Loucy (cell line): ENCODE measurements at regions not wholly inside any gene's neighbourhood (a gene's known extent, or its start where the extent isn't known, plus 50 kb on each side); places are given as distances from the start of the nearest gene placed in this dataset.
"Not testable (repeated sequence)": the region's sequence is repeated elsewhere in the genome, so short reads cannot be mapped to it uniquely, and the experiment has no call there.

Experiments used
- H2AFZ ChIP-seq: fragments of 200-600 bp; sonication (generic); 2 replicates; pipeline ENCODE4 v1.6.0; 2016; ENCODE audit warnings: antibody characterized with exemption, mild to moderate bottlenecking, low read length, moderate library complexity
- H3F3A ChIP-seq: fragments of 200-600 bp; 2 replicates; pipeline ENCODE4 v1.6.0; 2016; ENCODE audit warnings: antibody characterized with exemption, low read depth, mild to moderate bottlenecking
- H3K27me3 ChIP-seq: fragments of 200-600 bp; sonication (generic); 2 replicates; pipeline ENCODE4 v1.6.1; 2014; ENCODE audit warnings: low read length, mild to moderate bottlenecking; ENCODE audit not compliant: insufficient read depth, poor library complexity, severe bottlenecking
- H3K36me3 ChIP-seq: fragments of 200-600 bp; sonication (generic); 2 replicates; pipeline ENCODE4 v1.6.1; 2016; ENCODE audit warnings: low read length; ENCODE audit not compliant: insufficient read depth
- H3K4me1 ChIP-seq: fragments of 200-600 bp; sonication (generic); 2 replicates; pipeline ENCODE4 v1.5.1; 2014; ENCODE audit warnings: low read length, mild to moderate bottlenecking; ENCODE audit not compliant: insufficient read depth, poor library complexity, severe bottlenecking
- H3K4me2 ChIP-seq: fragments of 200-600 bp; sonication (generic); 2 replicates; pipeline ENCODE4 v1.6.0; 2014; ENCODE audit warnings: antibody characterized with exemption, low read length, low read depth, mild to moderate bottlenecking; ENCODE audit not compliant: poor library complexity, severe bottlenecking
- H3K4me3 ChIP-seq: fragments of 200-600 bp; sonication (generic); 2 replicates; pipeline ENCODE4 v1.5.1; 2014; ENCODE audit warnings: low read length, mild to moderate bottlenecking, mixed read lengths; ENCODE audit not compliant: poor library complexity, severe bottlenecking
- H3K79me2 ChIP-seq: fragments of 200-600 bp; sonication (generic); 2 replicates; pipeline ENCODE4 v1.6.1; 2014; ENCODE audit warnings: low read length; ENCODE audit not compliant: insufficient read depth
- H3K9ac ChIP-seq: fragments of 200-600 bp; sonication (generic); 2 replicates; pipeline ENCODE4 v1.6.0; 2014; ENCODE audit warnings: mild to moderate bottlenecking, low read depth, low read length, moderate library complexity; ENCODE audit not compliant: poor library complexity, severe bottlenecking
- H3K9me2 ChIP-seq: fragments of 200-600 bp; sonication (generic); replicated peaks from 2 replicates; pipeline ENCODE4 v1.6.1; 2016; ENCODE audit warnings: low read depth, low read length, mixed read lengths
- H3K9me3 ChIP-seq: fragments of 200-600 bp; sonication (generic); 2 replicates; pipeline ENCODE4 v1.6.1; 2014; ENCODE audit warnings: mild to moderate bottlenecking, antibody characterized with exemption, low read length, low read depth; ENCODE audit not compliant: insufficient read depth
- H4K20me1 ChIP-seq: fragments of 200-600 bp; sonication (generic); 2 replicates; pipeline ENCODE4 v1.6.0; 2014; ENCODE audit warnings: antibody characterized with exemption, low read length, mild to moderate bottlenecking; ENCODE audit not compliant: insufficient read depth, poor library complexity, severe bottlenecking
- EZH2phosphoT487 ChIP-seq: fragments of 200-600 bp; IDR thresholded peaks from 2 replicates; pipeline ENCODE4 v1.6.1; 2018; ENCODE audit warnings: antibody characterized with exemption, mild to moderate bottlenecking, moderate library complexity, borderline replicate concordance
- TF ChIP-seq, protein P1 (sequence below): fragments of 200-600 bp; sonication (generic); conservative IDR thresholded peaks from 2 replicates; pipeline ENCODE4 v1.5.1; 2014; ENCODE audit warnings: mild to moderate bottlenecking, antibody characterized with exemption, low read length

DNA sequence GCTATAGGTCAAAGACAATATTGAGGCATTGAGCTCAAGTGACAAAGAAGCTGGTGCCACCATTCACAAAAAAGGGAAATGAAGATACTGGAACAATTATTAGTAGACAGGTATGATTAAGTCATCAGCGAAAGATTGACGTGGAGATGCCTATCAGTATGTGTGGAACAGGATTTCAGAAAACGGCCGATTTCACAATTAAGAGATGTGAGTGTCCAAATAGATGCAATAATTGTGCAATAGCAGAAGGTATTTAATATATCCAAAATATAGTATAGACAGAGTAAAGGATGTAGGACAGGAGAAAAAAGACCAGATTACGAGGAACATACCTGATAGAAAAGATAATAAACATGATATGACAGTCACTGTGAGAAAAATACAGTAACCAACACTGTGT, 433.1 kb downstream of the C12orf50 start:
- no peaks in the 10 kb centered on the region for H4K20me1 ChIP-seq
- no peak overlapping the region for H3K4me2 ChIP-seq
- H2AFZ ChIP-seq: no peak overlapping the region
- no peaks in the 10 kb centered on the region for H3K4me1 ChIP-seq
- H3K36me3 ChIP-seq: no peaks in the 10 kb centered on the region
- no peak for TF ChIP-seq EZH2phosphoT487
- TF ChIP-seq, protein P1, sequence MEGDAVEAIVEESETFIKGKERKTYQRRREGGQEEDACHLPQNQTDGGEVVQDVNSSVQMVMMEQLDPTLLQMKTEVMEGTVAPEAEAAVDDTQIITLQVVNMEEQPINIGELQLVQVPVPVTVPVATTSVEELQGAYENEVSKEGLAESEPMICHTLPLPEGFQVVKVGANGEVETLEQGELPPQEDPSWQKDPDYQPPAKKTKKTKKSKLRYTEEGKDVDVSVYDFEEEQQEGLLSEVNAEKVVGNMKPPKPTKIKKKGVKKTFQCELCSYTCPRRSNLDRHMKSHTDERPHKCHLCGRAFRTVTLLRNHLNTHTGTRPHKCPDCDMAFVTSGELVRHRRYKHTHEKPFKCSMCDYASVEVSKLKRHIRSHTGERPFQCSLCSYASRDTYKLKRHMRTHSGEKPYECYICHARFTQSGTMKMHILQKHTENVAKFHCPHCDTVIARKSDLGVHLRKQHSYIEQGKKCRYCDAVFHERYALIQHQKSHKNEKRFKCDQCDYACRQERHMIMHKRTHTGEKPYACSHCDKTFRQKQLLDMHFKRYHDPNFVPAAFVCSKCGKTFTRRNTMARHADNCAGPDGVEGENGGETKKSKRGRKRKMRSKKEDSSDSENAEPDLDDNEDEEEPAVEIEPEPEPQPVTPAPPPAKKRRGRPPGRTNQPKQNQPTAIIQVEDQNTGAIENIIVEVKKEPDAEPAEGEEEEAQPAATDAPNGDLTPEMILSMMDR: no peak
- no peak overlapping the region for H3K9ac ChIP-seq
- no peaks in the 10 kb centered on the region for H3K9me3 ChIP-seq
- H3K9me2 ChIP-seq: no peaks in the 10 kb centered on the region
- H3F3A ChIP-seq: no peaks in the 10 kb centered on the region
- no peaks in the 10 kb centered on the region for H3K79me2 ChIP-seq
- H3K27me3 ChIP-seq: no peaks in the 10 kb centered on the region
- no peak overlapping the region for H3K4me3 ChIP-seq

GRCh38 chr12:87585882-87586557, 443.2 kb downstream of the C12orf50 start:
- Histone ChIP-seq H3K4me2 (no peak overlapping the region), H3K9me2 (no peaks in the 10 kb centered on the region), H2AFZ (no peak overlapping the region), H3K9ac (no peak overlapping the region), H3F3A (no peaks in the 10 kb centered on the region), H3K4me1 (no peaks in the 10 kb centered on the region), H3K9me3 (no peaks in the 10 kb centered on the region), H3K79me2 (no peaks in the 10 kb centered on the region), H3K27me3 (no peaks in the 10 kb centered on the region), H3K4me3 (no peak overlapping the region), H4K20me1 (no peaks in the 10 kb centered on the region), H3K36me3 (no peaks in the 10 kb centered on the region)
- no peak for TF ChIP-seq EZH2phosphoT487
- TF ChIP-seq, protein P1: no peak

GRCh38 chr12:87579091-87579490, 450.1 kb downstream of the C12orf50 start:
- H3K79me2 ChIP-seq, H3K4me3 ChIP-seq, H3K36me3 ChIP-seq, H3K4me1 ChIP-seq, H3F3A ChIP-seq, H3K4me2 ChIP-seq, H3K27me3 ChIP-seq, H3K9ac ChIP-seq, H4K20me1 ChIP-seq, H3K9me2 ChIP-seq, H3K9me3 ChIP-seq, H2AFZ ChIP-seq: not testable (repeated sequence)

DNA sequence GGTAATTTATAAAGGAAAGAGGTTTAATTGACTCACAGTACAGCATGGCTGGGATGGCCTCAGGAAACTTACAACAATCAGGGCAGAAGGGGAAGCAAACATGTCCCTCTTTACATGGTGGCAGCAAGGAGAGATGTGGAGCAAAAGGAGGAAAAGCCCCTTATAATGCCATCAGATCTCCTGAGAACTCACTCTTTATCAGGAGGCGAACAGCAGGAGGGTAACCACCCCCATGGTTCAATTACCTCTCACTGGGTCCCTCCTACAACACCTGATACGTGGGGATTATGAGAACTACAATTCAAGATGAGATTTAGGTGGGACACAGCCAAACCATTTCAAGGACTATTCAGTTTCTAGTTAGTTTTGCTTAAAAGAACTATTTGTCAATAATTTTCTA, 453.3 kb downstream of the C12orf50 start:
- no peak overlapping the region for H3K4me3 ChIP-seq
- H3F3A ChIP-seq: no peaks in the 10 kb centered on the region
- no peaks in the 10 kb centered on the region for H3K9me3 ChIP-seq
- H3K79me2 ChIP-seq: no peaks in the 10 kb centered on the region
- H3K9me2 ChIP-seq: no peaks in the 10 kb centered on the region
- H2AFZ ChIP-seq: no peak overlapping the region
- no peaks in the 10 kb centered on the region for H3K27me3 ChIP-seq
- H3K4me2 ChIP-seq: no peak overlapping the region
- H3K36me3 ChIP-seq: no peaks in the 10 kb centered on the region
- no peaks in the 10 kb centered on the region for H3K4me1 ChIP-seq
- TF ChIP-seq, protein P1: no peak
- no peak for TF ChIP-seq EZH2phosphoT487
- H3K9ac ChIP-seq: no peak overlapping the region
- H4K20me1 ChIP-seq: no peaks in the 10 kb centered on the region

- not testable (repeated sequence) for H3K9me2 ChIP-seq, H2AFZ ChIP-seq, H3F3A ChIP-seq, H3K4me1 ChIP-seq, H3K4me3 ChIP-seq, H3K9ac ChIP-seq, H4K20me1 ChIP-seq, H3K9me3 ChIP-seq, H3K79me2 ChIP-seq, H3K27me3 ChIP-seq, H3K36me3 ChIP-seq, H3K4me2 ChIP-seq
These were observed 462.3 kb downstream of the C12orf50 start for GRCh38 chr12:87566918-87567317.
